ENCODE measurements at regions not wholly inside any gene's neighbourhood (a gene's known extent, or its start where the extent isn't known, plus 50 kb on each side); places are given as distances from the start of the nearest gene placed in this dataset.

DNA sequence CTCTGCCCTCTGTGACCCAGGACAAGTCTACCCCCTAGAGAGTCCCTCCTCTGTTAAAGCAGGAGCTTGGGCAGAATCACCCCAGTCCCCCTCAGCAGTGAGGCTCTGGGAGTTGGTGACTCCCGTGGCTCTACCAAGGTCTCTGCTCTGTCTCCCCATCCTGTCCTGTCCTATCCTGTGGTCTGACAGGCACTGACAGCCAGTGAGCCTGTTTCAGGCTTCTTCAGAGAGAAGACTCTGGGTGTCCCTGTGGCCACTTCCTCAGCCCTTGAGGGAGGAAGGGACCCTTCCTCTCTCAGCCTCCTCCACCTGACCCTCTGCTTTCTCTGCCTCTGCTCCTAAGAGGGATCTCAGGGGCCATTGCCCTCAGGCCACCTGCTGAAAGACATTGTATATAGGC is 148.7 kb downstream of the FCRL5 start:
- H3K9me3 ChIP-seq, result no peaks in the 10 kb centered on the region
- 0 to 27% methylated on average over 1 of the region's 1 CpG for WGBS, 2 donors
- no peaks in the 10 kb centered on the region for H3K36me3 ChIP-seq
- ATAC-seq (ENCODE audit: low FRiP score in 2 of 2) (peak; percentile 12 to 23), DNase-seq (no peak)
- H3K4me1 ChIP-seq, result peaks cover 3 to 12% (median 9%) of the 10 kb centered on the region in 4 donors
- no peak overlapping the region for H3K4me3 ChIP-seq
- no peaks in the 10 kb centered on the region for H3K27me3 ChIP-seq
- H3K27ac ChIP-seq, result peak overlapping the region in 3 of 4 donors; percentile 1 to 73 (median 2)
- TF ChIP-seq POLR2AphosphoS5 (IDR thresholded peaks at IDR 0.05) (no peak), EP300 (IDR thresholded peaks at IDR 0.05) (no peak), POLR2A (IDR thresholded peaks at IDR 0.05) (no peak)
- TF ChIP-seq, protein P1, sequence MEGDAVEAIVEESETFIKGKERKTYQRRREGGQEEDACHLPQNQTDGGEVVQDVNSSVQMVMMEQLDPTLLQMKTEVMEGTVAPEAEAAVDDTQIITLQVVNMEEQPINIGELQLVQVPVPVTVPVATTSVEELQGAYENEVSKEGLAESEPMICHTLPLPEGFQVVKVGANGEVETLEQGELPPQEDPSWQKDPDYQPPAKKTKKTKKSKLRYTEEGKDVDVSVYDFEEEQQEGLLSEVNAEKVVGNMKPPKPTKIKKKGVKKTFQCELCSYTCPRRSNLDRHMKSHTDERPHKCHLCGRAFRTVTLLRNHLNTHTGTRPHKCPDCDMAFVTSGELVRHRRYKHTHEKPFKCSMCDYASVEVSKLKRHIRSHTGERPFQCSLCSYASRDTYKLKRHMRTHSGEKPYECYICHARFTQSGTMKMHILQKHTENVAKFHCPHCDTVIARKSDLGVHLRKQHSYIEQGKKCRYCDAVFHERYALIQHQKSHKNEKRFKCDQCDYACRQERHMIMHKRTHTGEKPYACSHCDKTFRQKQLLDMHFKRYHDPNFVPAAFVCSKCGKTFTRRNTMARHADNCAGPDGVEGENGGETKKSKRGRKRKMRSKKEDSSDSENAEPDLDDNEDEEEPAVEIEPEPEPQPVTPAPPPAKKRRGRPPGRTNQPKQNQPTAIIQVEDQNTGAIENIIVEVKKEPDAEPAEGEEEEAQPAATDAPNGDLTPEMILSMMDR (IDR thresholded peaks at IDR 0.05), result no peak

DNA sequence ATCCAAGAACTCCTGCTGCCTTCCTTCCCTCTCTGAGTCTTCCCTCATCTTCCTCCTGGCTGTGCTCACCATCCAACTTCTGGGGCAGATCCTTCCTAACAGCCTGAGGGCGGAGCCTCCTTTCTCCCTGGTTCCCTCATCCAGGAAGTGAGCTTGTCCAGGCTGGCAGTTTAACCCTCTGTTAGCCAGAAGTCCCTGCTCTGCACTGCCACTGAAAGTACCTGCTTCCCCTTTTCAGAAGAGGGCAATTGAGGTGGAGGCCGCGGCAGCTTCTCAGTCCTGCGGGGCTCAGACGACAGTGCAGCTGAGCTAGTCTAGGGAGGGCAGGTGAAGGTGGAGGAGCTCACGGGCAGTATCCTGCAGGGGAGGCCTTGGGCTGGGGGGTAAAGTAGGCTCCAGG is 149.1 kb downstream of the FCRL5 start:
- H3K27me3 ChIP-seq, result no peaks in the 10 kb centered on the region
- H3K27ac ChIP-seq, result peak overlapping the region in 2 of 4 donors; percentile 1 to 73
- no peaks in the 10 kb centered on the region for H3K9me3 ChIP-seq
- TF ChIP-seq POLR2AphosphoS5 (IDR thresholded peaks at IDR 0.05), result no peak
- H3K36me3 ChIP-seq, result no peaks in the 10 kb centered on the region
- no peak overlapping the region for H3K4me3 ChIP-seq
- DNase-seq, result peak in 1 of 2 donors; percentile 17
- H3K4me1 ChIP-seq, result peaks cover 3 to 12% (median 9%) of the 10 kb centered on the region in 4 donors
- ATAC-seq (ENCODE audit: low FRiP score in 2 of 2), result peak; percentile 7 to 12
- WGBS, 2 donors, result 42 to 49% methylated on average over 4 to 6 of the region's 6 CpGs

DNA sequence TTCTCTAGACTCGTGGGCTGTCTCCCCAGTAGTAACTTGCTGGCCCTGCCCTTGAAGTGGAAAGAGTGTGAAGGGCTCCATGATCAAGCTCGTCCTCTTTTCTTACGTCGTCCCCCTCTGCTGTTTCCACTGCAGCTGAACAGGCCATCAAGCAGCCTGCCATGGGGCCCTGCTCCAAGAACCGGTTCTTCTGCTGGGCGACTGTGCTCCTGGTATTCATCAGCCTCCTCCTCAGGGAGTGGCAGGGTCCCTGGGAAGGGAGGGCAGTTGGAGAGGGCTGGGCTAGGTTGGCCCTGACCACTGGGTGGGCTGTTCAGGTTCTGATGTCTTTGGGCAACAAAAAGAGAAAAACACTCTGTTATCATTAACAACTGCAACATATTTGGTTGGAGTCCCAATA is 151.5 kb downstream of the FCRL5 start:
- no peak overlapping the region for H3K4me3 ChIP-seq
- H3K9me3 ChIP-seq, result no peaks in the 10 kb centered on the region
- WGBS, 2 donors, result 54 to 62% methylated on average over 6 of the region's 6 CpGs
- no peaks in the 10 kb centered on the region for H3K27me3 ChIP-seq
- DNase-seq, result no peak
- peaks cover 3 to 12% (median 9%) of the 10 kb centered on the region in 4 donors for H3K4me1 ChIP-seq
- TF ChIP-seq, protein P1 (IDR thresholded peaks at IDR 0.05), result no peak
- TF ChIP-seq POLR2AphosphoS5 (IDR thresholded peaks at IDR 0.05) (no peak), POLR2A (IDR thresholded peaks at IDR 0.05) (no peak), EP300 (IDR thresholded peaks at IDR 0.05) (no peak)
- no peaks in the 10 kb centered on the region for H3K36me3 ChIP-seq
- H3K27ac ChIP-seq, result no peak overlapping the region
- peak in 1 of 2 donors; percentile 30 for ATAC-seq (ENCODE audit: low FRiP score in 2 of 2)

DNA sequence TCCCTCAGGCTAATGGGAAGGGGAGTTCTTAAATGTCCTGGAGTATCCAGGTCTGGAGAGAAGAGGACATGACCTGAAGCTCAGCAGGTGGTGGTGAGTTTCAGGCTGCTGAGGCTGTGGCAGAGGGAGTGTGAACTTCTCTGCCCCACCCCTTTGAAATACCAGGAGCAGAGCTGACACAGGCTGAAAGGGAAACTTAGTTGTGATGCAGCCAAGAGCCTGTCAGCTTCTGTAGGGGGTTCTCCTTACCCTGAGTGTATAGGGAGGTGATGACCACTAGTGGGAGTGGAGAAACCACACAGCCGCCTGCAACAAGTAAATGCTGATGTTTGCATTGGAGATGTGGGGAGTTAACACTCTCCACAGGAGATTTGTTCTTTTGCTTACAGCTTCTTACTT is 152.3 kb downstream of the FCRL5 start:
- Histone ChIP-seq H3K27ac (no peak overlapping the region), H3K36me3 (no peaks in the 10 kb centered on the region), H3K27me3 (no peaks in the 10 kb centered on the region), H3K4me3 (no peak overlapping the region), H3K4me1 (peaks cover 3 to 12% (median 9%) of the 10 kb centered on the region in 4 donors), H3K9me3 (no peaks in the 10 kb centered on the region)
- DNase-seq (no peak), ATAC-seq (ENCODE audit: low FRiP score in 2 of 2) (peak in 1 of 2 donors; percentile 16)
- 54 to 100% methylated on average over 1 of the region's 1 CpG for WGBS, 2 donors
- no peak for TF ChIP-seq POLR2AphosphoS5 (IDR thresholded peaks at IDR 0.05)
- no peak for TF ChIP-seq POLR2A (IDR thresholded peaks at IDR 0.05)
- TF ChIP-seq, protein P1 (IDR thresholded peaks at IDR 0.05), result no peak
- no peak for TF ChIP-seq EP300 (IDR thresholded peaks at IDR 0.05)

DNA sequence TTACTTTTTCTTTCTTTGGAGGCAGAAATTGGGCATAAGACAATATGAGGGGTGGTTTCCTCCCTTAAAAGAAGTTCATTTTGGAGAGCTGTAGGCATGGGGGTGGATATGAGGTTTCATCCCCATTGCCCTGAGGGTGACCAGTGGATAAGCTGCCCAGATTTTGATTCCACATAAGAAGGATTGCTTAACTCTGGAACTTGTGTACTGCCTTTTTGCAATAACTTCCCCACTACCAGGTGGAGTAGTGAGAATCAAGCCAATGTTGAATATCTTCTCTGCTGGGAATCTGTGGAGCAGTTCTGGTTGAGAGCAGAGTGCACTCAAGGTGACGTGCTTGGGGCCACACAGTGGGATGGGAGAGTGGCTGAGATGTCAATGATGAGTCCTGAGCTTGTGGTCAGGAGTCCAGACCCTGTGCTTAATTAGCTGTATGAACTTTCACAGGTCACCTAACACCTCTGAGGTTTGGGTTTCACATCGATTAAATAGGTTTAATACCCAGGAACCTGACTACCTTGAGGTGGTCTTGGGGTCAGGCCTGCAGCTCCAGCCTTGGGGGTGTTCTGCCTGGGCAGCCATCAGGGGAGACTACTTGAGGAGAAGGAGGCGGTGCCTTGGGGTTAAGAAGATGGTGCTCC is 152.9 kb downstream of the FCRL5 start:
- DNase-seq (no peak), ATAC-seq (ENCODE audit: low FRiP score in 2 of 2) (no peak)
- no peak overlapping the region for H3K4me3 ChIP-seq
- no peaks in the 10 kb centered on the region for H3K36me3 ChIP-seq
- no peak overlapping the region for H3K27ac ChIP-seq
- TF ChIP-seq, protein P1 (IDR thresholded peaks at IDR 0.05), result no peak
- TF ChIP-seq POLR2A (IDR thresholded peaks at IDR 0.05) (no peak), EP300 (IDR thresholded peaks at IDR 0.05) (no peak), POLR2AphosphoS5 (IDR thresholded peaks at IDR 0.05) (no peak)
- no peaks in the 10 kb centered on the region for H3K27me3 ChIP-seq
- 59 to 80% methylated on average over 2 to 3 of the region's 3 CpGs for WGBS, 2 donors
- H3K9me3 ChIP-seq, result no peaks in the 10 kb centered on the region
- peaks cover 3 to 11% (median 9%) of the 10 kb centered on the region in 4 donors for H3K4me1 ChIP-seq

All from upper lobe of left lung (tissue), 6 donors.